GM18870 (cell line): ENCODE measurements at regions not wholly inside any gene's neighbourhood (a gene's known extent, or its start where the extent isn't known, plus 50 kb on each side); places are given as distances from the start of the nearest gene placed in this dataset.

Experiments used
- ATAC-seq: cut with Tn5 transposase; IDR thresholded peaks from one replicate; pipeline ENCODE4 v1.9.1; 2021; ENCODE audit warnings: moderate library complexity; ENCODE audit not compliant: unreplicated experiment

GRCh38 chr4:137333031-137333430 is 199.3 kb downstream of the PCDH18 start:
- no peak for ATAC-seq

- ATAC-seq: no peak
Observed at GRCh38 chr4:137312257-137312656, 220.0 kb downstream of the PCDH18 start.

- ATAC-seq: no peak
Observed at GRCh38 chr4:137310593-137311490, 221.5 kb downstream of the PCDH18 start.

GRCh38 chr4:137310166-137310565 is 222.1 kb downstream of the PCDH18 start:
- ATAC-seq: no peak

GRCh38 chr4:137309424-137309823 is 222.9 kb downstream of the PCDH18 start:
- ATAC-seq: no peak

GRCh38 chr4:137307806-137308205 is 224.5 kb downstream of the PCDH18 start:
- ATAC-seq: no peak

- ATAC-seq: no peak
Observed at GRCh38 chr4:137300776-137301175, 231.5 kb downstream of the PCDH18 start.

GRCh38 chr4:137299281-137299680 is 233.0 kb downstream of the PCDH18 start:
- ATAC-seq: no peak

- ATAC-seq: no peak
Observed at GRCh38 chr4:137293281-137293680, 239.0 kb downstream of the PCDH18 start.

GRCh38 chr4:137283737-137284136 is 248.6 kb downstream of the PCDH18 start:
- ATAC-seq: no peak

GRCh38 chr4:137278431-137278830 is 253.9 kb downstream of the PCDH18 start:
- ATAC-seq: no peak

- ATAC-seq: no peak
Observed at GRCh38 chr4:137274404-137274803, 257.9 kb downstream of the PCDH18 start.

- no peak for ATAC-seq
Observed at GRCh38 chr4:137267024-137267423, 265.3 kb downstream of the PCDH18 start.

- ATAC-seq: no peak
Observed at GRCh38 chr4:137266511-137266910, 265.8 kb downstream of the PCDH18 start.

- no peak for ATAC-seq
Observed at GRCh38 chr4:137263206-137263605, 269.1 kb downstream of the PCDH18 start.

GRCh38 chr4:137253949-137254348 is 278.3 kb downstream of the PCDH18 start:
- no peak for ATAC-seq

GRCh38 chr4:137249112-137249511 is 283.2 kb downstream of the PCDH18 start:
- no peak for ATAC-seq

GRCh38 chr4:137238456-137239162 is 293.7 kb downstream of the PCDH18 start:
- no peak for ATAC-seq

GRCh38 chr4:137226900-137227299 is 305.4 kb downstream of the PCDH18 start:
- no peak for ATAC-seq

GRCh38 chr4:137226221-137226620 is 306.1 kb downstream of the PCDH18 start:
- ATAC-seq: no peak

GRCh38 chr4:137213372-137214173 is 318.7 kb downstream of the PCDH18 start:
- no peak for ATAC-seq
